ENCODE measurements at regions not wholly inside any gene's neighbourhood (a gene's known extent, or its start where the extent isn't known, plus 50 kb on each side); places are given as distances from the start of the nearest gene placed in this dataset.

DNA sequence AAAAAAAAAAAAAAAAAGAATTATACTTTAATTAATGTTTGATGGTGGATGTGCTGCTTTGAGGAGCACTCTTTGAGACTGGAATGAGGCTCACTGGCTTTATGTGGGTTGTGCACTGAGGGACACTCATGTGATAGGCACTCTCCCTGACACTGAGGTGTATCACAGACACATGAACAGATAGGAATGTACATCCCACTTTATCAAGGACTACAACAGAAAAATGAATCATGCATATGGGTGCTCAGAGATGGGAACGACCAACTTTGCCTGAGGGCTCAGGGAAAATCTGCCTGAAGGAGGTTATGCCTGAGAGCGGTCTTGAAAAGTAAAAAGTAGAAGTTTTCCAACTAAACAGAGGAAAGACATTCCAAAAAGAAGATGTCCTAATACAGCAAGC lies 97.7 kb upstream of the RBPJ start:
- TF ChIP-seq, protein P1, sequence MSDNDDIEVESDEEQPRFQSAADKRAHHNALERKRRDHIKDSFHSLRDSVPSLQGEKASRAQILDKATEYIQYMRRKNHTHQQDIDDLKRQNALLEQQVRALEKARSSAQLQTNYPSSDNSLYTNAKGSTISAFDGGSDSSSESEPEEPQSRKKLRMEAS (IDR thresholded peaks at IDR 0.05): no peak
- TF ChIP-seq, protein P2, sequence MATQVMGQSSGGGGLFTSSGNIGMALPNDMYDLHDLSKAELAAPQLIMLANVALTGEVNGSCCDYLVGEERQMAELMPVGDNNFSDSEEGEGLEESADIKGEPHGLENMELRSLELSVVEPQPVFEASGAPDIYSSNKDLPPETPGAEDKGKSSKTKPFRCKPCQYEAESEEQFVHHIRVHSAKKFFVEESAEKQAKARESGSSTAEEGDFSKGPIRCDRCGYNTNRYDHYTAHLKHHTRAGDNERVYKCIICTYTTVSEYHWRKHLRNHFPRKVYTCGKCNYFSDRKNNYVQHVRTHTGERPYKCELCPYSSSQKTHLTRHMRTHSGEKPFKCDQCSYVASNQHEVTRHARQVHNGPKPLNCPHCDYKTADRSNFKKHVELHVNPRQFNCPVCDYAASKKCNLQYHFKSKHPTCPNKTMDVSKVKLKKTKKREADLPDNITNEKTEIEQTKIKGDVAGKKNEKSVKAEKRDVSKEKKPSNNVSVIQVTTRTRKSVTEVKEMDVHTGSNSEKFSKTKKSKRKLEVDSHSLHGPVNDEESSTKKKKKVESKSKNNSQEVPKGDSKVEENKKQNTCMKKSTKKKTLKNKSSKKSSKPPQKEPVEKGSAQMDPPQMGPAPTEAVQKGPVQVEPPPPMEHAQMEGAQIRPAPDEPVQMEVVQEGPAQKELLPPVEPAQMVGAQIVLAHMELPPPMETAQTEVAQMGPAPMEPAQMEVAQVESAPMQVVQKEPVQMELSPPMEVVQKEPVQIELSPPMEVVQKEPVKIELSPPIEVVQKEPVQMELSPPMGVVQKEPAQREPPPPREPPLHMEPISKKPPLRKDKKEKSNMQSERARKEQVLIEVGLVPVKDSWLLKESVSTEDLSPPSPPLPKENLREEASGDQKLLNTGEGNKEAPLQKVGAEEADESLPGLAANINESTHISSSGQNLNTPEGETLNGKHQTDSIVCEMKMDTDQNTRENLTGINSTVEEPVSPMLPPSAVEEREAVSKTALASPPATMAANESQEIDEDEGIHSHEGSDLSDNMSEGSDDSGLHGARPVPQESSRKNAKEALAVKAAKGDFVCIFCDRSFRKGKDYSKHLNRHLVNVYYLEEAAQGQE (IDR thresholded peaks at IDR 0.05): no peak
- no peak for TF ChIP-seq RXRA (IDR thresholded peaks at IDR 0.05)
- no peak for TF ChIP-seq NR2F2 (IDR thresholded peaks at IDR 0.05)
- TF ChIP-seq, protein P3, sequence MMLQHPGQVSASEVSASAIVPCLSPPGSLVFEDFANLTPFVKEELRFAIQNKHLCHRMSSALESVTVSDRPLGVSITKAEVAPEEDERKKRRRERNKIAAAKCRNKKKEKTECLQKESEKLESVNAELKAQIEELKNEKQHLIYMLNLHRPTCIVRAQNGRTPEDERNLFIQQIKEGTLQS (IDR thresholded peaks at IDR 0.05): no peak
- no peak for TF ChIP-seq JUND (IDR thresholded peaks at IDR 0.05)
- TF ChIP-seq, protein P4, sequence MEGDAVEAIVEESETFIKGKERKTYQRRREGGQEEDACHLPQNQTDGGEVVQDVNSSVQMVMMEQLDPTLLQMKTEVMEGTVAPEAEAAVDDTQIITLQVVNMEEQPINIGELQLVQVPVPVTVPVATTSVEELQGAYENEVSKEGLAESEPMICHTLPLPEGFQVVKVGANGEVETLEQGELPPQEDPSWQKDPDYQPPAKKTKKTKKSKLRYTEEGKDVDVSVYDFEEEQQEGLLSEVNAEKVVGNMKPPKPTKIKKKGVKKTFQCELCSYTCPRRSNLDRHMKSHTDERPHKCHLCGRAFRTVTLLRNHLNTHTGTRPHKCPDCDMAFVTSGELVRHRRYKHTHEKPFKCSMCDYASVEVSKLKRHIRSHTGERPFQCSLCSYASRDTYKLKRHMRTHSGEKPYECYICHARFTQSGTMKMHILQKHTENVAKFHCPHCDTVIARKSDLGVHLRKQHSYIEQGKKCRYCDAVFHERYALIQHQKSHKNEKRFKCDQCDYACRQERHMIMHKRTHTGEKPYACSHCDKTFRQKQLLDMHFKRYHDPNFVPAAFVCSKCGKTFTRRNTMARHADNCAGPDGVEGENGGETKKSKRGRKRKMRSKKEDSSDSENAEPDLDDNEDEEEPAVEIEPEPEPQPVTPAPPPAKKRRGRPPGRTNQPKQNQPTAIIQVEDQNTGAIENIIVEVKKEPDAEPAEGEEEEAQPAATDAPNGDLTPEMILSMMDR (IDR thresholded peaks at IDR 0.05; ENCODE audit: low read depth, low read length, missing input control): no peak
- TF ChIP-seq GABPA (IDR thresholded peaks at IDR 0.05 in 1 of 2, conservative IDR thresholded peaks at IDR 0.05 in 1 of 2): no peak
- TF ChIP-seq FOXA1 (IDR thresholded peaks at IDR 0.05): no peak
- no peak for TF ChIP-seq SP1 (IDR thresholded peaks at IDR 0.05)
- no peak for TF ChIP-seq HNF4A (conservative IDR thresholded peaks at IDR 0.05)
- TF ChIP-seq, protein P5, sequence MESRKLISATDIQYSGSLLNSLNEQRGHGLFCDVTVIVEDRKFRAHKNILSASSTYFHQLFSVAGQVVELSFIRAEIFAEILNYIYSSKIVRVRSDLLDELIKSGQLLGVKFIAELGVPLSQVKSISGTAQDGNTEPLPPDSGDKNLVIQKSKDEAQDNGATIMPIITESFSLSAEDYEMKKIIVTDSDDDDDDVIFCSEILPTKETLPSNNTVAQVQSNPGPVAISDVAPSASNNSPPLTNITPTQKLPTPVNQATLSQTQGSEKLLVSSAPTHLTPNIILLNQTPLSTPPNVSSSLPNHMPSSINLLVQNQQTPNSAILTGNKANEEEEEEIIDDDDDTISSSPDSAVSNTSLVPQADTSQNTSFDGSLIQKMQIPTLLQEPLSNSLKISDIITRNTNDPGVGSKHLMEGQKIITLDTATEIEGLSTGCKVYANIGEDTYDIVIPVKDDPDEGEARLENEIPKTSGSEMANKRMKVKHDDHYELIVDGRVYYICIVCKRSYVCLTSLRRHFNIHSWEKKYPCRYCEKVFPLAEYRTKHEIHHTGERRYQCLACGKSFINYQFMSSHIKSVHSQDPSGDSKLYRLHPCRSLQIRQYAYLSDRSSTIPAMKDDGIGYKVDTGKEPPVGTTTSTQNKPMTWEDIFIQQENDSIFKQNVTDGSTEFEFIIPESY (IDR thresholded peaks at IDR 0.05): no peak
- TF ChIP-seq HNF4G (IDR thresholded peaks at IDR 0.05): no peak
- Histone ChIP-seq H3K27me3 (ENCODE audit: control insufficient read depth in 4 of 4, insufficient read depth in 4 of 4, low read length in 3 of 4) (no peaks in the 10 kb centered on the region), H3K27ac (ENCODE audit: low read depth in 1 of 2, low read length in 2 of 2) (no peak overlapping the region), H3K36me3 (ENCODE audit: control insufficient read depth in 4 of 4, insufficient read depth in 3 of 4, low read depth in 1 of 4, low read length in 3 of 4) (no peaks in the 10 kb centered on the region), H3K9ac (ENCODE audit: low read depth in 1 of 2, low read length in 2 of 2) (no peak overlapping the region), H3K4me1 (ENCODE audit: control insufficient read depth in 4 of 4, insufficient read depth in 4 of 4, low read length in 3 of 4) (peaks cover 0 to 10% (median 8%) of the 10 kb centered on the region in 4 donors), H3K9me3 (ENCODE audit: control insufficient read depth in 4 of 4, low read length in 3 of 4) (no peaks in the 10 kb centered on the region), H3K4me3 (ENCODE audit: low read depth in 1 of 3, low read length in 3 of 3) (no peak overlapping the region)
- 93% methylated on average over 2 of the region's 2 CpGs for WGBS
- no peak for DNase-seq (ENCODE audit: low spot score)

DNA sequence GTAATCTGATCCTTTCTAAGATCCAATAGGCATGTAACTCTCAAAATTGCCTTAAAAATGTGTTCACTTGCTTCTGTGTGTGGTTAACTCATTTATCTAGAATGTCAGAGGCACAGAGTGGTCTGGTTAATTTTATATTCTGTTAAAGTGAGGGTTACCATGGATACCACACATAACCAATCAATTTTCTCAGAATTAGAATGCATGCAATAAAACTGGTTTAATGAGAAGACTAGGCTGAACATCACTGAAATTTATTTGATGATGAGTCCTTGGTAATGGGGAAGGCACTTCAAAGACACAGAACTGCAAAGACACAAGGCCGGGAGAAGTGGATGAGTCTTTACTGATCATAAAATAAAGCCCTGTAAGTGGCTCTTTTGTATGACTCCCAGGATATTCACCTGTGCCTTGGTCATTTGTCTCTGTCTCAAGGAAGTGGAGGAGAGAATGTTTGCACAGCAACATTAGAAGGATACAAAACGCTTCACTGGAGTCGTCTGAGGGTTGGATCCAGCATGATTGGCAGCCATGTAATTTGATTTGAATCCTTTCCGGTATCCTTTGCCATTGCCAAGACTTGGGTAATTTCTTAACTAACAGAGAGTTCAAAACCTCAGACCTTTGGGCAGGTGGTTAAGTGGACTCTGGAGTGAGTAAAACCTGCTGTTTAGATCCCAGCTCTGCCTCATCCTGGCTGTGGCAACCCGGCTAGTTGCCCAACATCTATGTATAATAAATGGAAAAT lies 94.0 kb upstream of the RBPJ start:
- Histone ChIP-seq H3K9ac (ENCODE audit: low read depth in 1 of 2, low read length in 2 of 2) (no peak overlapping the region), H3K36me3 (ENCODE audit: control insufficient read depth in 4 of 4, insufficient read depth in 3 of 4, low read depth in 1 of 4, low read length in 3 of 4) (no peaks in the 10 kb centered on the region), H3K4me3 (ENCODE audit: low read depth in 1 of 3, low read length in 3 of 3) (no peak overlapping the region), H3K27ac (ENCODE audit: low read depth in 1 of 2, low read length in 2 of 2) (no peak overlapping the region), H3K27me3 (ENCODE audit: control insufficient read depth in 4 of 4, insufficient read depth in 4 of 4, low read length in 3 of 4) (no peaks in the 10 kb centered on the region), H3K9me3 (ENCODE audit: control insufficient read depth in 4 of 4, low read length in 3 of 4) (no peaks in the 10 kb centered on the region), H3K4me1 (ENCODE audit: control insufficient read depth in 4 of 4, insufficient read depth in 4 of 4, low read length in 3 of 4) (peaks cover 0 to 10% (median 8%) of the 10 kb centered on the region in 4 donors)
- TF ChIP-seq HNF4A (conservative IDR thresholded peaks at IDR 0.05) (peak in 1 of 2 donors; percentile 24), YY1 (IDR thresholded peaks at IDR 0.05) (no peak)
- no peak for DNase-seq (ENCODE audit: low spot score)
- 47% methylated on average over 5 of the region's 5 CpGs for WGBS

All from liver (tissue), 8 donors.